GM19240 (cell line): ENCODE measurements at regions not wholly inside any gene's neighbourhood (a gene's known extent, or its start where the extent isn't known, plus 50 kb on each side); places are given as distances from the start of the nearest gene placed in this dataset.

Experiments
- DNase-seq: peaks from one replicate; pipeline ENCODE4 v3.0.0; 2011; ENCODE audit warnings: low spot score; ENCODE audit not compliant: insufficient read length

GRCh38 chr12:87171356-87171755 lies 857.8 kb downstream of the C12orf50 start:
- DNase-seq, result no peak

GRCh38 chr12:87169010-87169409 lies 860.2 kb downstream of the C12orf50 start:
- no peak for DNase-seq

GRCh38 chr12:87165733-87166375 lies 863.3 kb downstream of the C12orf50 start:
- no peak for DNase-seq

DNA sequence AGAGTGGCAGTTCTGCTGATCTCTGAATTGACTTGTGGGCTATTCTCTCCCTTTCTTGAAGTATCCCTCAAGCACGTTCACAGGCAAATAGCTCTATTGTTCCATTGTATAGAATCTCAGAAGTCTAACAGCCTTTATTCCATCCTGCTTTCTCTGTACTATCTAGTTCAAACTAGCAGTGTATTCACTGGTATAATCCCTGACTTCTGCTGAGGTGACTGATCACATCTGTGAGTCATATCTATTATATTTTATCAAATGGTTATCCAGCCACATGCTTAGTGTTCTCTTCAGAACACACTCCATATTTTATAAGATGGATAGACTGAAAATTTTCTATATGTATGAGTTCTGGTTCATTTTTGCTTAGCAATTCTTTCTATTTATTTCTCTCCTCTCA lies 866.1 kb downstream of the C12orf50 start:
- DNase-seq, result no peak

DNA sequence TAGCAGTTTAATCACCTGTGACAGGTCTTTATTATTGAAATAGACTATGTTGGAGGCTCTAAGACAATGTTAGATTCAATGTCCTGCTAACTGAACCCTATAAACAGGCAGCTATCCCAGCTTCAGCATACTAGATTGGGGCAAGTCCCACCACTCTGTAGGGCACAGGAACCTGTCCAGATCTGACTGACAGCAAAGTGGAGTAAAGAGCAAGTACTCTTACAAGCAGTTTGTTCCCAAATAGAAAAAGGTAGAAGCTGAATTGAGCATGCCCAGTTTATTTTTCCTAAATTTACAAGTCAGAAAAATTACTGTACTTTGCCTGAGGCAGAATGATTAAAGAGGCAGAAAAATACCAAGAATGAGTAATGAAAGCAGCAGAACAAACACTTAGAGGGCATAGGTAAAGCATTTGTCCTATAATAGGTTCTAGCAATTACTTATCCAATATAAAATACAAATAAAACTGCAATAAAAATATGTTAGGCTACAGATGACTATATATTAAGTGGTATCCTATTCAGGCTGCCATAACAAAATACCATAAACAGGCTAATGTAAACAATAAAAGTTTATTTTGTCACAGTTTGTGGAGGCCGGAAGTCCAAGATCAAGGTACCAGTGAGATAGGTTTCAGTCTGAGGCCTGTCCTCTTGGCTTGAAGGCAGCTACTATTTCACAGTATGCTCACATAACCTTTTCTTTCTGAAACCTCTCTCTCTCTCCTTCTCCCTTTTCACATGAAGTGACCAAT lies 868.2 kb downstream of the C12orf50 start:
- DNase-seq, result no peak

- DNase-seq, result no peak
Measured at GRCh38 chr12:87157791-87158190, 871.4 kb downstream of the C12orf50 start.

- no peak for DNase-seq
Measured at GRCh38 chr12:87155621-87156020, 873.6 kb downstream of the C12orf50 start.

DNA sequence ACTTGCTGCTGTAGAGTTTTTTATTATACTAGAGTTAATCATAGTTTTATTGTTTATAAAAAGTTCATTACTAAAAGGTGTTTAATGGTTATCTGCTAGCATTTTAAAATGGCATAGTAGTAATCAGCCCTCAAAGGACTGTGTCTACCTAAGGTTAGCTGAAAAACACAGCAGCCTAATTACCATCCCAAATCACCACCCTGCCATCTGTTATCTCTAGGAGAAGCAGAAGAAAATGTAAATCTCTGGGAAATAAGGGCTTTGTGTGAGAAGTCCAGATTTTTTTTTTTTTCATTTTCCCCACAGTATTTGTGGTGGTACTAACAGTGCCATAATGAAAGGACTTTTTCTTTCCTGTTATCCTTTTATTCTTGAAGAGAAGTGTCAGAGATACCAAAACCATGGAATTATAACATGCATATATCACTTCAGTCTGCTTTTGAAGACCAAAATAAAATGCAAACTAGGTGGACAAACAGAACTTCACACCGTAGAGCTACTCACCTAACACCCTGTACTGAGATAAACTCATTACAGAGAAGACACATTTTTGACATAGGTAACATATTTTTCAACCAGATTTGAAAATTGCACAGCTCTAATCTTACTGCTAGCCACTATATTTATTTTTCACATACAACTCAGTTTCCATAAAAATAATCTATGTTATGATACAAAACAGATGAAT lies 876.2 kb downstream of the C12orf50 start:
- no peak for DNase-seq

GRCh38 chr12:87152075-87152474 lies 877.1 kb downstream of the C12orf50 start:
- no peak for DNase-seq

GRCh38 chr12:87150969-87151662 lies 878.1 kb downstream of the C12orf50 start:
- no peak for DNase-seq

DNA sequence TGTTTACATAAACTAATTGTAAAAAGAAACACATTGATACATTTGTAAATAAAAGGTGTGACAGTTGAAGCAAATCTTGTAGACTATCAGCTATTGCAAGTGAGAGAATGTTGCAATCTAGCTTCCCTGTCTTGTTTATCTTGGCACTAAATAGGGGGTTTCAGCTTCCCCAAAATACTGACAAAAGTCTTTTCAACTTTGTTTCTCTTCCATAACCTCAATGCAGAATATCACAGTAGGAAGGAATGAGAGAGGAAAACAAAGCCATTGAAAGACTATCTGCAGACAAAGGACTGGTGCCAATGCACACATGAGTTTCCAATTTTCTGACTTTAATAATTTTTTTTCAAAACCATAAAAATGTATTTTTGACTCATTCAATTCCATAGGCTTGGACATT lies 886.2 kb upstream of the MGAT4C start:
- DNase-seq, result no peak

DNA sequence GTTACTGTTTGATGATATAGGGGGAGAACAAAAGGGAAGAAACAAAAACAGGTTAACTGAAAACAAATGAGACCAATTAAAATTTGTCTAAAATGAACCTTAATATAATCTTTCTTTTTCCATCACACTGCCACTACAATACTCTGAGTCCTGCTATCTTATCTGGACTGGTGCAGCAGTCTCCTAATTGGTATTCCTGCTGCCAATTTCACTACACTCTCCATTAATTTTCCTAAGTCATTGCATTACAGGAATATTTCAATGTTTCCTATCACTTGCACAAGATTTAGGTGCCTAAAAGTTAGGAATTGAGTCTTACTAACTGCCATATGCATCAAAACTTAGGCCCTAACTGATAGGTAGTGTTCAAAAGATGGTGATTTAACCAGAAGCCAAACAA lies 884.9 kb upstream of the MGAT4C start:
- no peak for DNase-seq

DNA sequence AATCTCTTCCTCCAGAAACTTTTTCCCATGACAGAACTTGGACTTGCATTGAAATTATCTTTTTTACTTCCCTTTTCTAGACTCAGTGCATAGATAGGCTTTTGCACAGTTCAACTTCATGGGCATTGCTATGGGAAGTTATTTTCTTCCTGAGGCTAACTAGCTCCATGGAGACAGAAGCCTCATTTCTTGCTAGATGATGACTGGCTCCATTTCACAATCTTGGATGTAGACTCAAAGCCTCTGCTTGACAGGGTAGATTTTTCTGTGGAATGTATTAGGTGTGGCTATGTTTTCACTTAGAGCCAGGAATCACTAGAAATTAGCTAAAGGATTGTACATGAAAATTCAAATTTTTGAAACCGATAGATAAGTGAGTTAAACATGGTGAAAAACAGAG lies 884.1 kb upstream of the MGAT4C start:
- DNase-seq, result no peak

- no peak for DNase-seq
Measured at GRCh38 chr12:87137220-87137619, 881.0 kb upstream of the MGAT4C start.

- DNase-seq, result no peak
Measured at GRCh38 chr12:87136330-87136976, 880.3 kb upstream of the MGAT4C start.

- DNase-seq, result no peak
Measured at GRCh38 chr12:87127272-87127671, 871.1 kb upstream of the MGAT4C start.

DNA sequence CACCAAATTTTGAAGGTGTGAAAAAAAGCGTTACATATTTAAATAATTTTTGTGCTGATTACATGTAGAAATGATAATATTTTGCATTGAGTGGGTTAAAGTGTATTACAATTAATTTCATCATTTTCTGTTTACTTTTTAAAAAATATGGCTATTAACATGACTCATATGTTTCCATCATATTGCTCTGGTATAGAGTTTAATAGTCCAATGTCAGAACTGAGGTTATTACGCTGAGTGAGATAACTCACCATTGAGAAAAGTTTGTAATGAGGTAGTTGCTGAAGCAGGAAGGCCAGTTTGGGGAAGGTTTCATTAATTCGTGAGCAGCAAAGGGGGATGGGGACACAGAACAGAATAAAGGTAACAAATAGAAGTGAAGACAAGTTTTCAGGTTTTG lies 865.7 kb upstream of the MGAT4C start:
- no peak for DNase-seq

DNA sequence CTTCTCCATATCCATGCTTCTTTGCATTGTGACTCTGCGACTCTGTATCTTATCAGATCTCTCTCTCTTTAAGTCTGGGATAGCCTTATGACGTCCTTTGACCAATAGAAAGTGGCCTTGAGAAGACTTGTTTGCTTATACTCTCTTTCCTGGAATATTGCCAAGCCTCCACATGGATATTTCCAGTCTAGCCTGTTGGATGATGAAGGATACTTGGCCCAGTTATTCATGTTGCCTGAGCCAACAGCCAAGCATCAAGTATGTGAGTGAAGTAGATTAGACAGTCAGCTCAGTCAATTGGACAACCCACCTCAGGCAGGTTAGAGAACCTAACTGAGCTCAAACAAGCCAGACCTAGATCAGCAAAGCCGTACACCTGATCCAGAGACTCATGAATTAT lies 864.2 kb upstream of the MGAT4C start:
- DNase-seq, result no peak

DNA sequence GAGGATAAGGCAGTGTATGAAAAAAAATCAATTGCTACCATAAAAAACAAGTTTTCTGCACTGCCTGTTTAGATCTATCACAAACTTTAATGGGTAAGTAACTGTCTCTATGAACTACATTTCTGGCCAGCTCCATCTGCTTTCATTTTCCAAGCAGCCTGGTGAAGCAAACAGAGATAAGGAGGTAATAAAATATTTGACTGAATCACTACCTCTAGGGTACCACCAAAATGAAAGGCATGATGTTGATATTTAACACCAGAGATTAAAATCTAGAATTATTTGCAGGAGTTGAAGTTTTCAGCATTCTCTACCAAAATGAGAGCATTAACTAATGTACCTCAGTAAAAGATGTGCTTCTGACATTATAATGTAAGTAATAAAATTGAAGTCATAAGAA lies 863.5 kb upstream of the MGAT4C start:
- DNase-seq, result no peak

DNA sequence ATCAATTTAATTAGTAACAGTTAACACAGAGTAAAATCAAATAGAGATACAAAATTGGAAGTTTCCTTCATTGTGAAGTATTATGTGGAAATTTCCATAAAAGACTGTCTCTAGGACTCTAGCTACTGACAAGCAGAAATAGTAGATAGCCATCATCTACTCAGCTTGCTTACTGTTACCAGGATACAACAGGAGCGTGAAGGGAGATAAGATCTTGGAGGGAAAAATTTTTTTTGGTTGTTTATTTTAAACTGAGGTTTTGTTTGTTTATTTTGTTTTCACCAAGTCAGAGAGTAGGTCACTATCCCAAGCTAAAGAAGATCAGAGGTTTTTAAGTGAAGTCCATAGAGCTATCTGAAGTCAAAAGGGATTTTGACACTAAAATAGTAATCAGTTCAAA lies 861.3 kb upstream of the MGAT4C start:
- DNase-seq, result no peak

GRCh38 chr12:87116780-87117179 lies 860.6 kb upstream of the MGAT4C start:
- no peak for DNase-seq
